HG03469 (cell line): ENCODE measurements at regions not wholly inside any gene's neighbourhood (a gene's known extent, or its start where the extent isn't known, plus 50 kb on each side); places are given as distances from the start of the nearest gene placed in this dataset.

Source experiments
- ATAC-seq: cut with Tn5 transposase; IDR thresholded peaks from one replicate; pipeline ENCODE4 v1.9.1; 2021; ENCODE audit warnings: mild to moderate bottlenecking, moderate library complexity, moderate number of reproducible peaks; ENCODE audit not compliant: unreplicated experiment

DNA sequence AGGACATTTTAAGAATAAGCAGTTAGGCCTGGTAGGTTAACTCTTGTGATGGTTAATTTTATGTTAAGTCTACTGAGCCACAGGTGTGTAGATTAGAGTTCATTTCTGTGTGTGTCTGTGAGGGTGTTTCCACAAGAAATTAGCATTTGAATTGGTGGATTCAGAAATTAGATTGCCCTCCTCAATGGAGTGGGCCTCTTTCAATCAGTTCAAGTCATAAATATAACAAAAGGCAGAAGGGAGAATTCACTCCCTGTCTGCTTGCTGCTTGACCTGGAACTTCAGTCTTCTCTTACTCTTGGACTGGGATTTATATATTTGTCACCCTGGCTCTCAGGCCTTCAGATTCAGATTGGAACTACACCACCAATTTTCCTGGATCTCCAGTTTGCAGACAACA, 55.3 kb upstream of the POM121L12 start:
- ATAC-seq = no peak

DNA sequence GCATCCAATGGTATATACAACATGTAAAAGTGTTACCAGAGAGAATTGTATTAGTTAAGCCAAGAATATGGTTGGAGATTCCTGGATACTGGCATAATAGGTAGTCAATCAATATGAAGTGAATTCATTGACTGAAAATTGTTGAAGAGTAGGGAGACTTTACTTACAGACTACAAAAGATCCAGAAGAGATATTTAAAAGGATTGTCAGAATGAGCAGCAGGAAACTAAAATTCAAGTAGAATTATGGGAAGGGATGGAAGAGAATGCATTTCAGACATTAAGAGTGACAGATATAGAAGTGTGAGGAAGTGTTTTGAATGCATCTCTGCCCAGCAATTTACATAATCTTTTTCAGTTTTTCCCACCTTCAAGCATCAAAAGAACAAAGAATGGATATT, 62.3 kb upstream of the POM121L12 start:
- no peak for ATAC-seq

DNA sequence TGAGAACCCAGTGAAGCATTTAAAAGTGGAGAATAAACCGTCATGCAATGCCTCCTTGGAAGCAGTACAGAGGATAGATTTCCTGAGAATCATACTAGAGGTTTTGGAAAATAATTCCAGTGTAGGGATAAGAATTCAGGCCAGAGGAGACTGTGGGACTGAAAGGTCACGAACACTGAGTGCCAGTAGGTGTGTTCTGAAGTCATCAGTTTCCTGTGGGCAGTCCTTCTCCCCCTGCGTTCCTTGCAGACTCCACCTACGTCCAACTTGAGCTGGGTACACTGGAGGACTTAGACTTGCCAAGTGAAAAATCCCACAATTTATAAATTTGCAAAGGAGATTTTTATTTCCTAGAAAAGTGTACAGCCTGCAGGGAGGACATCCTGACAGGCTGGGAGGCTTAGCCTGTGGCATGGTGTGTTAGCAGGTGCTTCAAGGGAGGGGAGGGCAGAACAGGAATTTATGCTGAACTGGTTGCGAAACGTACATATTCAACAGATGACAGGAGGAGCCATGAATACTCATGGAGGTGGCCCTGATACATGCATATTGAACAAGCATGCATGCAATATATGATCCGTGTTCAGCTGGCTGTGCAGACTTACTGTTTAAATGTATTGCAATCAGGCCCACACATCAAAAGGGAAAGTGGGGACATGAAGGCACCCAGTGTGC, 72.9 kb upstream of the POM121L12 start:
- no peak for ATAC-seq

DNA sequence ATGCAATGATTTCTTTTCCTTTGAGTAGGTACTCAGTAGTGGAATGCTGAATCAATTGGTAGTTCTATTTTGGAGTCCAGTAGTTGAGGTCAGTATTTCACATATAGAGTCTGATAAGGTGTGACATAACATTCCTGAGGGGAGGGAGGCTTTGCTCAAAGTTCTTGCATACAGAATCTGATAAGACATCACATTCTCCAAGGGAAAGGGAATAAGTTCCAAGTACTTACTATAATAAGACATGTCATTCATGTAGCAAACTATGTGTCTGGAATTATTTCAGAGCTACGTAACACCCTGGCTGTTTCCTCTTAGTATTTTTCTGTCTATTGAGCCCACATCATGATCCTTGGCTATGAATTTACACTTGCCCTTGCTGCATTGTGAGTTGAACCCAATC, 74.3 kb upstream of the POM121L12 start:
- no peak for ATAC-seq

DNA sequence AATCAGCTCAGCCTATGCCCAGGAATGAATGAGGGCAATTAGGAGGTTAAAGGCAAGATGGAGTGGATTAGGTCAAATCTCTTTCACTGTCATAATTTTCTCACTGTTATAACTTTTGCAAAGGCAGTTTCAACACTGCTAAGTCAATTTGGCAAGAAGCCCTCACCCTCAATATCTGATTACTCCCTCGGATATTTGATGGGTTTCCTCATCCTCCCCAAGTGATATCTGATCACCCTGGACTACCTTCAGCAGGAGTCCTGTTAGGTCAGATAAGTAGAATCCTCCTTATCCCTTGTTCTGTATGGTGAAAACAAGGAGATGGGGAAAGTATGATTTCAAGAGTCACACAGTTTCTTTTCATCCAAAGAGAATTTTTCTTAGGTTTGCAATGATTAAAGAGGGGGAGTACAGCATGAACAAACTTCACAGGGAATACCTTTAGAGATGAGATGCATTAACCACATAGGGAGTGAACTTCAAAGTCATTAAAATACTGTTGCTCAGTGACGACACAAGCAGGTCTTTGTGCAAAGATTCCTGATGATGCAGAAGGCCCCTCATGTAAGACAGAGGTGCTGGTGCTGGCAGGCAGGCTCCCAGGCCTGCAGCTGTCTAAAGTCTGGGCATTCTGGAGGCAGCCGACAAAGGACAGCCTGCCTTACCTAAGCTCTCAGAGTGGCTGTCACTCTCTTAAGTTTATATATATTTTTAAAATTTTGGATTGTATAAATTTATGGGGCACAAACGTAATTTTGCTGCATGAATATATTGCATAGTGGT, 75.4 kb upstream of the POM121L12 start:
- no peak for ATAC-seq

DNA sequence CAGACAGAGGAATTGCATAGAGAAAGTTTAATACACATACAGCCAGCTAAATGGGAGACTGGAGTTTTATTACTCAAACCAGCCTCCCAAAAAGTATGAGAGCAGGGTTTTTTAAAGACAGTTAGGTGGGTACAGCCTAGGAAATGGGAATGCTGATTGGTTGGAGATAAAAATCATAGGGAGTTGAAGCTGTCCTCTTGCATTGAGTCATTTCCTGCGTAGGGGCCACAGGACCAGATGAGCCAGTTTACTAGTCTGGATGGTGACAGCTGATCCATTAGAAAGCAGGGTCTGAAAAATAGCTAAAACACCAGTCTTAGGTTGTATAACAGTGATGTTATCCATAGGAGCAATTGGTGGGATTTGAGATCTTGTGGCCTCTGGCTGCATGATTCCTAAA, 76.1 kb upstream of the POM121L12 start:
- no peak for ATAC-seq

DNA sequence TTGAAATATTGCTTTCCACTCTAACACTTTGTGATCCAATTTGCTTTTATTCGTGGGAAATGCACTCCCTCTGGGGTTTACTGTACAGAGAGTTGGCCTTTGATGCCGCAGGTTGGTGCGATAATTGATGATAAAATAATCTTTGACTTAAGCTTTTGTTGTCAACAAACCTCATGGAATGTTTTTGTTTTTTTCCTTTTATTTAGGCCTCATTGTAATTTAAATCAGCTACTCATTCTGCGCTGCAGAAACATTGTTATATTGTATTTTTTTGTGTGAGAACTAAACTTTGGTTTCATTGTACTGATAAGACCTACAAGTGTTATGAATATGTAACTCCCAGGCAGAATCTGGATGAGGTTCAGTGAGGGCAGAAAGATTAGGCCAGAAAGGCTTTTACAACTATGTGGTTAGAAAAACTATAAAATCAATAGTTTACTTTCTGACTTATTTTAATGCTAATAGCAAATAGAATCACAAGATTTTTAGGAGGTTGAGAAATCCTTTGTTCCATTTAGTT, 76.8 kb upstream of the POM121L12 start:
- ATAC-seq = no peak

DNA sequence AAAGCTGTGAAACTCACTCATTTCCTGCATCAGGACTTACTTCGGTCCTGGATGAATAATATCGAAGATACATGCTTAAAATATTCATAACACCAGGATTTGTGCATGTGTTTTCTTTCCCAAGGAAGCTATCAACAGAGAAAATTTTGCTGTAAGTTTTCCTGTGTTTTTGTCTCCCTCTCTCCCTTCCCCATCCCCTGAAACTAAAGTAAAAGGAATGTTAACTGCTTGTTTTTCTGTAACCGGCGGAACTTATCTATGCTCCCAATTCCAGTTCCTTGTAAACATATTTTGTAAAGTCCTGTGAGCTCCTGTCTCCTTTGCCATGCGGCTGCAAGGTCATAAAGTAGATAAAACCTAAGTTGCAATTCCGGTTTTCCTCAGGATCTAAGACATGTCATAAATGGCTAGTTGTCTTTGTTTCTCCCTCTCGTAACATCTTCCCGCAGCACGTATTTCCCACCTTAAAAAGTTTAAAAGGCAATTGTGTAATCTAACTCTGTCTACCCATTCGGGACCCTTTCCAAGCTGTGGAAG, 79.0 kb upstream of the POM121L12 start:
- no peak for ATAC-seq

DNA sequence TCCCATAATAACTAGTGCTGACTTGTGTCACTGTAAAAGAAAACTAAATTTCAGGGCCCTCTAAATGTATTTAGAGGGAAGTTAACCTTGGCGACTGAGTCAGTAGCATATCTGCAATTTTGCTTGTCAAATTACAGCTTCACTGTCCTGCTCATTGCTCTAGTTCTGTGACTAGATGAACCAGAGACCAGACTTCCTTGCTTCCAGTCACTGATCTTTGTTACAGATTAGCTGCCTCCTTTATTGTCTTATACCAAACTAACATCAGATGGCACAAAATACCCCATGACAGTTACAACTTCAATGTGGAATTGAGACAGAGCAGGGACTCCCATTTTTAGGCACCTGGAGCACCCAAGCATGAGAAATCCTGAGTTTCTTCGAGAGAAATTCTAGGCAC, 79.9 kb upstream of the POM121L12 start:
- ATAC-seq = no peak

DNA sequence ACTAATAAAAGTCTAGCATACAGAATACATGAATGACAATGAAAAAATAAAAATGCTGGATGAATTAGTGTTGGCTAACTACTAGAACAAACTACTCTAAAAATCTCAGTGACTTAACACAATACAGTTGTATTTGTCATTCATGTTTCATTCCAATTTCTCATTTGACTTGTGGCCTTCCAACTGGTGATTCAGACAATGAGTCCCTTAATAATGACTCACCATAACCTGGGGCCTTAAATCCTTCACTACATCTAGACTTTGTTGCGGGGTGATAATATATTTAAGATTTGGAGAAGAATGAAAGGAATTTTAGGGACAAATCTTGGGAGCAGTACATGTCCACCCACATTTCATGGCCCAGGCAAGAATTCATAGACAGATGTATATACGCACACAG, 90.5 kb upstream of the POM121L12 start:
- no peak for ATAC-seq

DNA sequence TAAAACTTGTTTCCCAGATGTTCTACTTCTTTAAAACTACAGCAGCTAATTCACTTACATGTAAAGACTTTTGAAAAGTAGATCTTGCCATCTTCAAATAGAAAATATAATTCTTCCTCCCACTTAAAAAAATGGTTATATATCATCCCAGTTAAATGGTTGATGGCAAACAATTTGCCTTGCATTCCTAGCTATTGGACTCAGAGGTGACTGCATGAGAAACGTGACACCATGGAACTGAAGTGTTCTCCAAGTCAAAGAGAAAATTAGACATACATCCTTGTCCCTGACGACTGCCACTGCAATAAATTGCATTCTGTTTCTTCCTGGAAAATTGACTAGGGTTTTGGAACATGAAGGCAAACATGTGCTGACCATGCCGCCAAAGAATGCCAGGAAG, 95.0 kb upstream of the POM121L12 start:
- ATAC-seq = no peak

DNA sequence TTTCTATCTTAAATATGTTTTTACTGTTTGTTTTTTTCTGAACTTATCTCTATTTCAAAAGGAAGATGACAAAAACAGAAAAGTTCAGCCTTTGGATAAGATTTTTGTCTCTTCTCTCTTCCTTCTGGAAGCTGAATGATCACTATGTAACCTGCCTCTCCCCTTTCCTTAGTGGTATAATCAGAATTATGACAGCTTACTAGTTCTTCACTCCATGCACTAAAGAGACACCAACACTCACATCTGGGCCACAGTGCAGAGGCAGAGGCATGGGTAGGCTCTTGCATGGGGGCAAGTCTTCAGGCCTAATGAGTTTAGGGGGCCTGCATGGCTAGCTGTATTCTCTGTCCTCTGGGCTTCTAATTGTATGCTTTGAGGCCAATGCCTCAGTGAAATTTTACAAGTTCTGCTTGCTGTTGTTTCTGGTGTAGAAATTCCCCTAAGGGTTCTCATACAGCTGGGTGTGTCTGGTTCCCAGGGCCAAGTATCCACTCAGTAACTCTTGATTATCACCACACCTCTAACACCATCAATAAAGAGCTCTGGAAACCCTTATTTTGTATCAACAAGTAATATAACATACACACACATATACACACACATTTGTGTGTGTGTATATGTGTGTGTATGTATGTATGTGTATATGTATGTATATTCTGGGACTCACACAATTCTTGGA, 96.8 kb upstream of the POM121L12 start:
- ATAC-seq = no peak

DNA sequence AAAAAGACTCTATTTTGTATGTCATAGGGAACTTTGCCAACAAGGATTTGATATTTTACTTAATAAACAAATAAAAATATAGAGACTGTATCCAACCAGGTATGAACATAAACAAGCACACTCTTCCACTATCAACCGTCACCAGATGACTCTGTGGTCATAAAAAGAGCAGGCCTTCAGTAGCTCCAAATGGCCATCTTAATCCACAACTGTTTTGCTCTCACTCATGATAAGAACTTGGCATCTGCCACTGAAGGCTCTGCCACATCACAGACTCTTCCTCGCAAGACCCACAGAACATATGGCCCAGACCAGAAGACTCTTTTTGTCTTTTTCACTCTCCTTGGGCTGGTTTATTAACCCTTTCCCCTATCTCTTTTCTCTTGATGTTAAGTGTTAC, 98.7 kb upstream of the POM121L12 start:
- ATAC-seq = no peak

DNA sequence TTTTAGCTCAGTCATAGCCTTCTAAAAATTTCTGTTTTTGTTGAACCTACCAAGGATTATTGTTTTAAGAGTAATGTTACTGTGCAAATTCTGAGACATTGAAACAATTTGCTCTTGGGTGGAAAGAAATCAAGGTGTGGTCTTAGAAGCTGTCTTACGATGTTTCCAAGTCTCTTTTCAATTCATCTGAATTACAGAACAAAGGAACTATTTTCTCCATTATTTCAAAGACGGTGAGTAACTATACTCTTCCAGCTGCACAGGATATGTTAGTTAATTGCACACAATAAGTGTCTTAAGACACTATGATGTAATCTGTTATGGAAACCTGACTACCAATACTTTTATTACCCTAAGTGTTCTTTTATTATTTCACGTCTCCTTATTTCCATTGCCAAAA, 106.8 kb upstream of the POM121L12 start:
- ATAC-seq = no peak

DNA sequence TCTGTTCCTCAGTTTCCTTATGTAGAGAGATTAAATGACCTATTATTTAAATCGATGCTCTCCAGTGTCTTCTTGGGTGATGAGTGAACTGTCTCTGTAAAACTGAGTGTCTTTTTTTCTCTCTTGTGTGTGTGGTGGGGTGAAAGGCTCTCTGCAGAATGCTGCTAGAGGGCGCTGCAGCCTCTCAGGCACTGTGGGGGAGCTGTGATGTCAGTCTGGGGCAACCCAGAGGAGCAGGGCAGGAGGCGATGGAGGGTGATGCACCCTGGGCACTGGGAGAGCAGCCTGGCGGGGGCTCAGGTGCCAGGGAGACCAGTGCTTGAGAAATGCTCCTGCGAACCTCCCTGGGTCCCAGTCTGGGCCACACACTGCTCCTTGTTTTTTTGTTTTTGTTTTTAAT, 110.1 kb upstream of the POM121L12 start:
- no peak for ATAC-seq

DNA sequence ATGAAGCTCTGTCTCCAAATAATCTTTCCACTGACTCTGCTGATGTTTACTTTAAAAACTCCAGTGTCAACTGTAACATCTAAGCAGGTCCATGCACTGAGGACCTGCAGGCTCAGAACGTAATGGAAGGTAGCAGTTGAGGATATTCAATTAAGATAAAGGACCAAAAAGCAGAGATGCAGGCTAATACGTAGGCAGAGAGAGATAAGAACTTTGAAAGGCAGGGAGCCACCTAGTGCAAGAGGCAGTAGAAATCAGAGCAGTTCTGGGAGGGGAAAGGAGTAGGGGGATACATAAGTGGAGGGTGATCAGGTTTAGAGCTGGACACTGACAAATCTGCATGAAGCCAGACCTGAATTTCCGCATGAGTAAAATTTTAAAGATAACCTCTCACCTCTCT, 114.5 kb upstream of the POM121L12 start:
- ATAC-seq = no peak

DNA sequence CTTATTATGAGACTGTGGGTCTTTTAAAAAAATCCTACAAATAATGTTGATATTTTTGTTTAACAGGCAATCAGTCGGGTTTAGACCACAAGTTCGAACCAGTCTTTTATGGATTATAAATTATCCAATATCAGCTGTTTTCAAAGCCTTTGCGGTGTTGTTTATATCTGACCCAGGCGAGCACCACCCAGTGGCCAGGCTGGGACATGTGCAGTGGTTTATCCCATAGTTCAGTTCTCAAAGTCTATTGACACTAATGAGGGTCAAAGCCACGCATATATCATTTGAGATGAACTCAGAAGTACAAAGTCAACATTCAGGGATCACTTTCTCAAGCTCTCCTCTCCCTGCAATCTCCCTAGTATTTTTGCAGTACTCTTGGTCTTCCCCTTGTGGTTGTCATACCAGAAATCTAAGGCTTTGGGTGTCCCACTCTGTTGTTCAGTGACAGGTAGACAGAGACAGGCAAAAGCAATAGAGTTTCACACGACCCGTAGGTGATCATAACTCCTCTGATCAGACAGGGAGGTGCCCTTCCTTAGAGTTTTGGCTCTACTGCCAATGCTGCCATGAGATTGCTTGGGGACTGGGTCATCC, 117.4 kb upstream of the POM121L12 start:
- ATAC-seq = no peak

DNA sequence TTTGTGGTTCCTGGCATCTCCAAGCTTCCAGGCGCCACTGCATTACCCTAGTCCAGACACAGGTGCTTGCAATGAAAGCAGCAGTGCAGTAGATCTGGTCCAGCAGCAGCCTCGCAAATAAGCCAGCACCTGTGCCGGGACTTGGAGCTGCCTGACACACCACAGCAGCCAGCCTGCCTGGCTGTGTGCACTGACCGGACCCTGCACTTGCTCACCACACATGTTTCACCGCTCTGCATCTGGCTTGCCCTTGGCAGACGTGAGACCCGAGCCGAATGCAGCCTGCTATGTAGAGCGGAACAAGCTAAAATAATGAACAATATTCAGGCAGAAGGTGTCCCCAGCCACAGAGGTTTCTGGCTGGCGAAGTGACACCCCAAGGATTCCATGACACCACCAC, 123.6 kb upstream of the POM121L12 start:
- no peak for ATAC-seq

DNA sequence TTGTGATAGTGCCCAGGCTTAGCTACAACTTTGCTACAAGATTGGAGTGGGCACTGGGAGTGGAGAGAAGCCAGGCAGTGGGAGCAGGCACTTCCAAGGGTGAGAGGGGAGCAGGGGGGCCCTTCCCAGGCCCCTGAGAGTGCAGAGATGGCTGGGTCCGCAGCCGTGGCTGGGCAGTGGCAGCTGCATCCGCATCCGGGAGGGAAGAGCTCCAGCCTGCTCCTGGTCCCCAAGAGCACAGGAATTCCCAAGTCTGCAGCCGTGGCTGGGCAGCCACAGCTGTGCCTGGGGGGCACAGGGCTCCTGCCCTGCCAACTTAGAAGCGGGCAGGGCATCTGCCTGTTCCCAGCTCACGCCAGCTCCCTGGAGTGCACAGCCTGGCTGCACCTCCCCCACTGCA, 124.1 kb upstream of the POM121L12 start:
- no peak for ATAC-seq

DNA sequence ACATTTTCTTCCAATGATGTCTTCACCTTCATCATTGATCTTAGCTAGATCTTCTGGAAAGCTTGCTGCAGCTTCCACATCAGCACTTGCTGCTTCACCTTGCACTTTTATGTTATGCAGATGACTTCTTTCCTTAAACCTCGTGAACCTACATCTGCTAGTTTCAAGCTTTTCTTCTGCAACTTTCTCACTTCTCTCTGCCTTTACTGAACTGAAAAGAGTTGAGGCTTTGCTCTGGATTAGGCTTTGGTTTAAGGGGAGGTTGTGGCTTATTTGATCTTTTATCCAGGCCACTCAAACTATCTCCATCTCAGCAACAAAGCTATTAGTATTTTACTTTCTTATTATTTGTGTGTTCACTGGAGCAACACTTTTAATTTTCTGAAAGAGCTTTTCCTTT, 125.5 kb upstream of the POM121L12 start:
- ATAC-seq = no peak

DNA sequence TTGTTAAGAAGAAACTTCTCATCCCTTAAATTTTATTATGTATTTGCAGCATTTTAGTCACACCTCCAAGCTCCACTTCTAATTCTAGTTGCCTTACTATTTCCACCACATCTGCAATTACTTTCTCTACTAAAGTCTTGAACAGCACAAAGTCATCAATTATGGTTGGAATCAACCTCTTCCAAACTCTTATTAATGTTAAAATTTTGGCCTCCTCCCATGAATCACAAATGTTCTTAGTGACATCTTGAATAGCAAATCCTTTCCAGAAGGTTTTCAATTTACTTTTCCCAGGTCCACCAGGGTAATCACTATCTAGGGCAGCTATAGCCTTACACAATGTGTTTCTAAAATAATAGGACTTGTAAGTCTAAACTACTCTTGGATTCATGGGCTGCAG, 126.3 kb upstream of the POM121L12 start:
- no peak for ATAC-seq
